ENCODE measurements at regions not wholly inside any gene's neighbourhood (a gene's known extent, or its start where the extent isn't known, plus 50 kb on each side); places are given as distances from the start of the nearest gene placed in this dataset.

GRCh38 chr16:59514651-59515050 lies 780.5 kb upstream of the GOT2 start:
- Histone ChIP-seq H3K36me3 (replicated peaks; ENCODE audit: insufficient read depth, low read depth) (no peaks in the 10 kb centered on the region), H3K9me2 (replicated peaks; ENCODE audit: insufficient read depth) (no peaks in the 10 kb centered on the region), H3K27ac (no peak overlapping the region), H3K4me2 (no peak overlapping the region), H4K20me1 (ENCODE audit: insufficient read depth, poor library complexity, severe bottlenecking) (no peaks in the 10 kb centered on the region), H2AFZ (no peak overlapping the region), H3K79me2 (no peaks in the 10 kb centered on the region), H3K4me1 (ENCODE audit: insufficient read depth) (no peaks in the 10 kb centered on the region), H3K4me3 (no peak overlapping the region), H3K27me3 (no peaks in the 10 kb centered on the region), H3K9me3 (ENCODE audit: low read depth) (no peaks in the 10 kb centered on the region)
- DNase-seq (ENCODE audit: low spot score): no peak
- WGBS (ENCODE audit: low lambda C conversion rate, missing lambda C conversion rate): 59% methylated on average over 4 of the region's 4 CpGs
- TF ChIP-seq, protein P1, sequence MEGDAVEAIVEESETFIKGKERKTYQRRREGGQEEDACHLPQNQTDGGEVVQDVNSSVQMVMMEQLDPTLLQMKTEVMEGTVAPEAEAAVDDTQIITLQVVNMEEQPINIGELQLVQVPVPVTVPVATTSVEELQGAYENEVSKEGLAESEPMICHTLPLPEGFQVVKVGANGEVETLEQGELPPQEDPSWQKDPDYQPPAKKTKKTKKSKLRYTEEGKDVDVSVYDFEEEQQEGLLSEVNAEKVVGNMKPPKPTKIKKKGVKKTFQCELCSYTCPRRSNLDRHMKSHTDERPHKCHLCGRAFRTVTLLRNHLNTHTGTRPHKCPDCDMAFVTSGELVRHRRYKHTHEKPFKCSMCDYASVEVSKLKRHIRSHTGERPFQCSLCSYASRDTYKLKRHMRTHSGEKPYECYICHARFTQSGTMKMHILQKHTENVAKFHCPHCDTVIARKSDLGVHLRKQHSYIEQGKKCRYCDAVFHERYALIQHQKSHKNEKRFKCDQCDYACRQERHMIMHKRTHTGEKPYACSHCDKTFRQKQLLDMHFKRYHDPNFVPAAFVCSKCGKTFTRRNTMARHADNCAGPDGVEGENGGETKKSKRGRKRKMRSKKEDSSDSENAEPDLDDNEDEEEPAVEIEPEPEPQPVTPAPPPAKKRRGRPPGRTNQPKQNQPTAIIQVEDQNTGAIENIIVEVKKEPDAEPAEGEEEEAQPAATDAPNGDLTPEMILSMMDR (IDR thresholded peaks at IDR 0.05; ENCODE audit: poor library complexity): no peak
- no peak for TF ChIP-seq EZH2 (IDR thresholded peaks at IDR 0.05; ENCODE audit: borderline replicate concordance)
- TF ChIP-seq EZH2phosphoT487 (IDR thresholded peaks at IDR 0.05; ENCODE audit: low read depth, severe bottlenecking, unreplicated experiment): no peak

GRCh38 chr16:59510008-59510424 lies 775.9 kb upstream of the GOT2 start:
- Histone ChIP-seq H3K27ac (no peak overlapping the region), H3K27me3 (no peaks in the 10 kb centered on the region), H3K9me2 (replicated peaks; ENCODE audit: insufficient read depth) (no peaks in the 10 kb centered on the region), H3K4me2 (no peak overlapping the region), H3K4me3 (no peak overlapping the region), H2AFZ (no peak overlapping the region), H3K4me1 (ENCODE audit: insufficient read depth) (no peaks in the 10 kb centered on the region), H3K79me2 (no peaks in the 10 kb centered on the region), H3K36me3 (replicated peaks; ENCODE audit: insufficient read depth, low read depth) (no peaks in the 10 kb centered on the region), H4K20me1 (ENCODE audit: insufficient read depth, poor library complexity, severe bottlenecking) (no peaks in the 10 kb centered on the region), H3K9me3 (ENCODE audit: low read depth) (no peaks in the 10 kb centered on the region)
- WGBS (ENCODE audit: low lambda C conversion rate, missing lambda C conversion rate): 65% methylated on average over 3 of the region's 3 CpGs
- TF ChIP-seq EZH2phosphoT487 (IDR thresholded peaks at IDR 0.05; ENCODE audit: low read depth, severe bottlenecking, unreplicated experiment) (no peak), EZH2 (IDR thresholded peaks at IDR 0.05; ENCODE audit: borderline replicate concordance) (no peak)
- TF ChIP-seq, protein P1 (IDR thresholded peaks at IDR 0.05; ENCODE audit: poor library complexity): no peak
- no peak for DNase-seq (ENCODE audit: low spot score)

DNA sequence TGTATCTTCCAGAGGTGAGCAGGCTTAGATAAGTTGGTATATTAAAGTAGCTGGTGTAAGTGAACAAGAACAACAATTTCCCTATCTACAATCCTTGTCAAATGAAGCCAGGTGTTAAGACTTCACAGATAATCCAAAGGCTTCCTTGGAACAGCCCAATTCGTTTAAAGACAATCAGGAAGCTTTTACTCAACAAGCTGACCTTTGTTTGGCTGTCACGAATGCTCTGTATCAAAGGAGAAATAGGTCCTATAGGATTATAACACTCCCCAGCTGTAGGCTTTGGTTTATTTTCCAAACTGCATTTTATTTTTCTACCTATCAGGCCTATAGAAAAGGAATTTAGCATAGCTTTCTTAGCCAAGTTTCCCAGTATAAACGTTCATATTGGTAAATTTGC lies 766.5 kb upstream of the GOT2 start:
- Histone ChIP-seq H3K79me2 (no peaks in the 10 kb centered on the region), H3K27me3 (no peaks in the 10 kb centered on the region), H3K9me3 (ENCODE audit: low read depth) (no peaks in the 10 kb centered on the region), H2AFZ (no peak overlapping the region), H3K9me2 (replicated peaks; ENCODE audit: insufficient read depth) (no peaks in the 10 kb centered on the region), H3K36me3 (replicated peaks; ENCODE audit: insufficient read depth, low read depth) (no peaks in the 10 kb centered on the region), H3K27ac (no peak overlapping the region), H3K4me1 (ENCODE audit: insufficient read depth) (no peaks in the 10 kb centered on the region), H3K4me2 (no peak overlapping the region), H3K4me3 (no peak overlapping the region), H4K20me1 (ENCODE audit: insufficient read depth, poor library complexity, severe bottlenecking) (no peaks in the 10 kb centered on the region)
- TF ChIP-seq EZH2phosphoT487 (IDR thresholded peaks at IDR 0.05; ENCODE audit: low read depth, severe bottlenecking, unreplicated experiment) (no peak), EZH2 (IDR thresholded peaks at IDR 0.05; ENCODE audit: borderline replicate concordance) (no peak)
- TF ChIP-seq, protein P1 (IDR thresholded peaks at IDR 0.05; ENCODE audit: poor library complexity): no peak
- 39% methylated on average over 3 of the region's 3 CpGs for WGBS (ENCODE audit: low lambda C conversion rate, missing lambda C conversion rate)
- no peak for DNase-seq (ENCODE audit: low spot score)

- Histone ChIP-seq H3K4me3 (no peak overlapping the region), H3K9me2 (replicated peaks; ENCODE audit: insufficient read depth) (no peaks in the 10 kb centered on the region), H3K27ac (no peak overlapping the region), H3K79me2 (no peaks in the 10 kb centered on the region), H3K27me3 (no peaks in the 10 kb centered on the region), H3K36me3 (replicated peaks; ENCODE audit: insufficient read depth, low read depth) (no peaks in the 10 kb centered on the region), H2AFZ (no peak overlapping the region), H3K4me2 (no peak overlapping the region), H3K9me3 (ENCODE audit: low read depth) (no peaks in the 10 kb centered on the region), H4K20me1 (ENCODE audit: insufficient read depth, poor library complexity, severe bottlenecking) (no peaks in the 10 kb centered on the region), H3K4me1 (ENCODE audit: insufficient read depth) (no peaks in the 10 kb centered on the region)
- no peak for TF ChIP-seq EZH2 (IDR thresholded peaks at IDR 0.05; ENCODE audit: borderline replicate concordance)
- no peak for TF ChIP-seq EZH2phosphoT487 (IDR thresholded peaks at IDR 0.05; ENCODE audit: low read depth, severe bottlenecking, unreplicated experiment)
- TF ChIP-seq, protein P1 (IDR thresholded peaks at IDR 0.05; ENCODE audit: poor library complexity): no peak
- 72% methylated on average over 2 of the region's 2 CpGs for WGBS (ENCODE audit: low lambda C conversion rate, missing lambda C conversion rate)
- no peak for DNase-seq (ENCODE audit: low spot score)
These were observed 753.0 kb upstream of the GOT2 start for GRCh38 chr16:59487067-59487466.

Data from hepatocyte (in vitro differentiated cells).